HepG2 (cell line): ENCODE measurements at regions not wholly inside any gene's neighbourhood (a gene's known extent, or its start where the extent isn't known, plus 50 kb on each side); places are given as distances from the start of the nearest gene placed in this dataset.

ENCODE experiments used
- KLF11 ChIP-seq: IDR thresholded peaks from 2 replicates; pipeline ENCODE4 v1.6.1; 2016; ENCODE audit warnings: missing compliant biosample characterization
- KLF6 ChIP-seq: IDR thresholded peaks from 2 replicates; pipeline ENCODE4 v1.8.0; 2016; ENCODE audit warnings: missing biosample characterization, missing genetic modification reagents
- PAWR ChIP-seq: sonication (generic); formaldehyde crosslinking; IDR thresholded peaks from 2 replicates; pipeline ENCODE4 v1.4.0; 2020; ENCODE audit warnings: missing genetic modification reagents, mild to moderate bottlenecking, borderline replicate concordance
- ZBTB26 ChIP-seq: IDR thresholded peaks from 2 replicates; pipeline ENCODE4 v1.6.1; 2016; ENCODE audit warnings: missing compliant biosample characterization, missing genetic modification reagents, borderline replicate concordance
- ZBTB37 ChIP-seq: sonication (generic); formaldehyde crosslinking; IDR thresholded peaks from 2 replicates; pipeline ENCODE4 v1.4.0; 2020; ENCODE audit warnings: mild to moderate bottlenecking, missing genetic modification reagents
- ZNF20 ChIP-seq: sonication (generic); formaldehyde crosslinking; IDR thresholded peaks from 2 replicates; pipeline ENCODE4 v1.4.0; 2020; ENCODE audit warnings: mild to moderate bottlenecking, moderate library complexity, missing genetic modification reagents
- ZNF318 ChIP-seq: sonication (generic); formaldehyde crosslinking; IDR thresholded peaks from 2 replicates; pipeline ENCODE4 v1.4.0; 2020; ENCODE audit warnings: mild to moderate bottlenecking, missing genetic modification reagents
- ZNF773 ChIP-seq: sonication (generic); formaldehyde crosslinking; IDR thresholded peaks from 2 replicates; pipeline ENCODE4 v1.4.0; 2020; ENCODE audit warnings: missing genetic modification reagents, borderline replicate concordance
- ZNF780A ChIP-seq: sonication (generic); formaldehyde crosslinking; IDR thresholded peaks from 2 replicates; pipeline ENCODE4 v1.8.0; 2022; ENCODE audit warnings: mild to moderate bottlenecking, missing genetic modification reagents, moderate library complexity
- ZSCAN20 ChIP-seq: sonication (generic); formaldehyde crosslinking; IDR thresholded peaks from 2 replicates; pipeline ENCODE4 v1.4.0; 2020; ENCODE audit warnings: missing genetic modification reagents, mild to moderate bottlenecking, borderline replicate concordance

DNA sequence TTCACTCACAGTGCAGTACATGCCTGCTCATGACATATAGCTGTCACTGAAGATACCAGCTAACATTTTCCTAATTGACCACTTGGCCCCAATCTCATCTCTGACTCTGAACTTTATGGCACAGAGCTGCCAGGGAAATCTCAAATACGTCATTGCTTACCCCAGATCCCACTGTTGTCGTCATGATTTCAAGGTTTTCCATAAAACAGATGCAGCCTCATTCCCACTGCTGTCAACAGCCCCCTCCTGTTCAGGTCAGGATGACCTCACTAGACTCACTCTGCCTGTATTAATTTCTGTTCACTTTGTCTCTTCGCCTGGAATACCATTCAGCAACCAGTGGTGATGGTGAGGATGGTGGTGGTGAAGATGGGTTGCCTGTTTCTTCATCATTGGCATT lies 262.6 kb upstream of the TPM1 start (continued):
- TF ChIP-seq ZBTB37 (CRISPR knock-in tag): no peak
- TF ChIP-seq ZBTB26: no peak
- TF ChIP-seq ZNF780A: no peak
- no peak for TF ChIP-seq KLF6 (CRISPR knock-in tag)
- TF ChIP-seq KLF11 (CRISPR knock-in tag): no peak
- no peak for TF ChIP-seq ZNF20 (CRISPR knock-in tag)
- TF ChIP-seq PAWR (CRISPR knock-in tag): no peak
- no peak for TF ChIP-seq ZNF318 (CRISPR knock-in tag)
- TF ChIP-seq ZSCAN20 (CRISPR knock-in tag): no peak
- TF ChIP-seq ZNF773 (CRISPR knock-in tag): no peak
